LHCN-M2 (cell line): ENCODE measurements at regions not wholly inside any gene's neighbourhood (a gene's known extent, or its start where the extent isn't known, plus 50 kb on each side); places are given as distances from the start of the nearest gene placed in this dataset.

Experiments used
- DNase-seq: peaks from one replicate; pipeline ENCODE4 v3.0.0-alpha.2; 2012; ENCODE audit warnings: low read depth

DNA sequence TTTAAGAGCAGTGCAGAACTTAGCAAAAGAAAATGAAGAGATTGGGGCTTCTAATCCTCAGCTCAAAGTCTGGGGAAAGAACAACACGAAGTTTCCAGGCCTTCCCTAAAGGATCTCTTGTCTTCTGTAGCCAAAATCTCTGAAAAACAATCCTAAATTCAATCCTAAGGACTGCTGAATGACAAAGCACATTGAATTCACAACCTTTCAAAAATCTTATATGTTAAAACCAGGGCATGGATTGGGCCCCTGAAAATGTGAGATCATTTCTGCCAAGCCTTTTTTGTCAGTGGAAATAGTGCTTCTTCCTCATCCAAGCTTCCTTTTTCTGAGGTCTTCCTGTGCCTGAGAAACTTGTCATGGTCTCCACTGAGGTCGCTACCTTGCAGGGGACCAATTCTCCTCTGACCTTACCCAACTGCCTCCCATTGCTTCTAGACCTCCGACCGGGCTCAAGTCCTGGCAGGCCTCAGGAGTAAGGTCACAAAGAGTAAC, 126.2 kb upstream of the ARID1B start:
- no peak for DNase-seq

DNA sequence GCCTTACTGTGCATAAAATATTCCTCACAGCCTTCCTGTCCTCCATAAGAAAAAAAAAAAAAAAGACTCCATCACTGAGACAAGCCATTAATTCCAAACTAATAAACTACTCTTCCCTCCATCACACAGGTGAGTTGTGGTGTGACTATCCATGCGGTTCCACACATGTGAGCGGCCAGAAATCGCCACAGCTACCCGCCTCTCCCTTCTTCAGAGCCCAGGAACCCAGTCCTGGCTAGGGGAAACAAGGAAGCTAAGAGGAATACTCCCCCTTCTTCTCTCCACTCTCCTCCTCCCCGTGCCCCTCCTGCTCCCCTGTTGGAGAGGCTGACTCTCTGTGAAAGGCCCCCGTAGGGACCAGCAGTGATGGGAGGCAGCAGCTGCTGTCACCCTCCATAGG, 128.6 kb upstream of the ARID1B start:
- DNase-seq, result no peak

DNA sequence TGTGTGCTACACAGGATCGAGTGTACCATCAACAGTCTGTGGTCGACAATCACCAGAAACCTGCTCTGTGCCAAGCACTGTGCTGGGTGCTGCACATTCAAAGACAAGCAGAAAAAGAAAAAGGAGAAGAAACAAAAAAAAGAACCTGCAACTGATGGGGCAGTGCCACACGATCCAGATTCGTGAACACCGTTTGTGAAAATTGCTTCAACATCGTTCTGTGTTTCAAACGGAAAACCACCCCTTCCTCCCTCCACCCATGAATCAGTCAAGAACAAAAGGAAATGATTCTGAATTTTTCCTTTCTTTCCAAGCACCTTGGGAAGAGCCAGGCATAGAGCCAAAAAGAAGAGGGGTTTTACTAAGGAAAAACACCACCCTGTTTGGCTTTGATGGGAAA, 129.2 kb upstream of the ARID1B start:
- DNase-seq, result no peak

DNA sequence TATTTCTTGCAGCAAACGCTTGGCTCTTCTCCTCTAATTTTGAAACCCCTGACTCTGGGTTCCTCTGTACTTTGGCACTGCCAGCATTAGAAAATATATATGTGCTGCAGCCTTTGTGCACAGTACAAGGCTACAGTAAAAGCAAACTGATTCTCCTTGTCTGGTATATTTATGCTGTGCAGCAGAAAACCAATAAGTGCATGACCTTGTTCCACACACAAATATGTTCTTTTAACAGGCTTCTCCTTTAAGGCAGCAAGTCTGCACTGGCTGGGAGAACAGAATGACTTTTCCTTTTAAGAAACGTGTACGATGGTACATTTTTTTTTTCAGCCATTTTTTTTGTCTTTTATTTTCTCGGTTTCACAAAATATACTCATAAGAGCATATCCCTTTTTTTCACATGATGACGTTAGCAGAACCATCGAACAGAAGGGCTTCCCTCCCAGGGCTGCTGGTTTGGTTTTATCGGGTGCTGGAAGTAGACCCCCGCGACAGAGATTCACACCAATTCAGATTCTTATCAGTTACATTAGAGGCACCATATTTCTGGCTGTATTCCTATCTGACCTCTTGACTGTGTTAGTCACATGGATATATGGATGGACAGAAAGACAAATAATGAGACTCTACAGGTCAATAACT, 129.9 kb upstream of the ARID1B start:
- no peak for DNase-seq

DNA sequence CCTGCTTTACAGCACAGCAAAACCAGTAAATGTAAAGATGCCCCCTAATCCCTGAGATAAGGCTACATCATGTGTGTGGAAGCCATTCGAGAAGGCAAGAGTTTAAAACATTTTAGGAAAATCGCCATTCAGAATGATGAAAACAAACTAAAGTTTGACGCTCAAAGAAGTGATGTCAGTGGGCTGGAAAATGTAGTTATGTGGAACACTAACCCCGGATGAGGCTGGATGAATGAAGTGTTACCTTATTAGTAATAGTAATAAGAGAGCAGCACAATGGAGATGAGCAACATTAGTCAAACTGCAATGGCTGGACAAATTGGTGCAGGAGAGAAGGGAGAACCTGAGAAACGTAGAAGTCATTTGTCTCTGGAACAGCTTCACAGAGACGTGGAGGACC, 130.7 kb upstream of the ARID1B start:
- no peak for DNase-seq

DNA sequence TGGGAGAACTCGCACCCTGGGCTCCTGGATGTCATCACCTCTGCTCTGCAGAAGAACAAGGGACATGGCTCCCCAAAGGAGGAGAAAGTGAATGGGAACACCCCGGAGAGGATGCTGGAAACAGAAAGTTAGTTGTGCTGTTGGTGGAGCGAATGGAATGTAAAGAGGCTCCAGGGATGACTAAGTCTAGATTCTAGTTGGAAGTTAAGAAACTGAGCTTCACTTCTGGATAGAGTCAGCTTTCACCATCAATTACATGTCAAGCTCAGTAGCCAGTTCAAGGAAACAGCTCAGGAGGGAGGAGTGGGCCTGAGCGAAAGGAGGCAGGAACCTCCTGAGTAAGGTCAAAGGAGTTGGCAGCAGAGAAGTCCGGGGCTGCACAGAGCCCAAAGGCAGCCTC, 132.1 kb upstream of the ARID1B start:
- DNase-seq, result no peak

DNA sequence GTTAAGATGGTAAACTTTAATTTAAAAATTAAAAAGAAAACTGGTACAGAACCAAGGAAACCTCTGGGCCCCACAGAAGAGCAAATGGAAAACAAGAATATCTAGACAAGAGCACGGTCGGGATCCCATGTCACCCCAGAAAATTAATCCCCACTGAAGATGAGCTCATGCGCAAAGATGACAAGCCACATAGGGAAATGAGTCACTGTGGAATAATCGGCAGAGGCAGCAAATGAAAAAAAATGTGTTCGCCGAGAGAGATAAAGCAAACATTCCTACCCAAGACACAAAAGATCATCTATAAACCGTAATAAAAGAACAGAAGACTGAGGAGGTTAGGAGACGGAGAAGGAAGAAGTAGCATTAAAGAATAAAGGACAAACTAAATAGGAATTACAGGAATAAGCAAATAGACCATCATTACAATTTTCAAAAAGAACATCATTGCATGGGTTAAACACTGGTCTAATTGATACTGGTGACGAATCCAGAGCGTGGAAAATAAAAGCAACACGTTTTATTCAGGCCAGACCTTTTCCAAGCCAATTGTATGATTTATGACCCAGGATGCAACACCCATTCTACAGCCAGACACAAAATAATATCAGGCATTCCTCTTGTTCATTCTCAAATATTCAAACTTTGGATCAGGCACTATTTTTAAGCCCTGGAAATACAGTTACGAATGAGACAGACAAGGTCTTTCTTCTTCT, 138.0 kb upstream of the ARID1B start:
- DNase-seq, result no peak

DNA sequence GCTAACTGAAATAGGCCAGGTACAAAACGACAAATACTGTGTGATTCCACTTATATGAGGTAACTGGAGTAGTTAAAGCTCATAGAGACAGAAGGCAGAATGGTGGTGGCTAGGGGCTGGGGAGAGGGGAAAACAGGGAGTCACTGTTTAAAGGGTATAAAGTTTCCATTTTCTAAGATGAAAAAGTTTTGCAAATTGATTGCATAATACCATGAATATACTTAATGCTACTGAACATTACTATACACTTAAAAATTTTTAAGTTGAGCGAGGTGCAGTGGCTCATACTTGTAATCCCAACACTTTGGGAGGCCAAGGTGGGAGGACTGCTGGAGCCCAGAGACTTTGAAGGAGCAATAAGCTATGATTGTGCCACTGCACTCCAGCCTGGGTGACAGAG, 138.6 kb upstream of the ARID1B start:
- no peak for DNase-seq

DNA sequence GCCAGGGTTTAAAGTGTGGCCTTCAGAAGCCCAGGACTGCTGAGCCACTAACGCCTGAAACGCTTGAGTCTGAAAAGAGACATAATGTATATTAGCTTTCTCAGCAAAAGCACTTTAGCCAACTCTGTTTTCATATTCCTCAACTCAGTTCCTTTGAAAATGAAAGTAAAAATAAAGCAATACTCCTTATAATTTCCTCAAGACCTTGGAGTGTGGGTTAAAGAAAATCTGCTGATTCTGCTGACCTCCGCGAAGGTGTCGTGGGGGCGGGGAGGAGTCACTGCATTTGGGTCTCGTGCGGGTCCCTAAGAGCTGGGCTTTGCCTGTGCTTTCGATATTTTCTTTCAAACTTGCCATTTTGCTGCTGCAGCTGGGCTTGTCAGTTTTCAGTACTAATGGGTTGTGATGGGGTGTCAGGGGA, 142.2 kb upstream of the ARID1B start:
- DNase-seq, result no peak

DNA sequence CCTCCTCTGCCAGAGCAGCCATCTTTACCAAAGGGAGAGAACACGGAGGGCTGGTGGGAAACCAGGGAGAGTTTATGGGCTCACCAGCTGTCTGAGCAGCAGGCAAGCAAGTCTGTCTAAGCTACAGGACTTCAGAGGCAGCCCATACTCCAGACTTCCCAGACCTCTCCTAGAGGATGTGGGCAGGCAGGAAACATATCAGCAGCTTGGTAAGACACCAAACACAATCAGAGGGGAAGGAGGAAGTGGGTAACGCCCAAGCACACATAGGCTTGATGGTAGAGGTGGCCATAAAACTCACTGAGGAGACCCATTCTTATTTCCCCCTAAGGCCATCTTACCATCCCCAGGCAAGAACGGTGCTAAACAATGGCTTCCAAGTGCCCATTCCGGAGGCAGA, 143.1 kb upstream of the ARID1B start:
- DNase-seq, result no peak

DNA sequence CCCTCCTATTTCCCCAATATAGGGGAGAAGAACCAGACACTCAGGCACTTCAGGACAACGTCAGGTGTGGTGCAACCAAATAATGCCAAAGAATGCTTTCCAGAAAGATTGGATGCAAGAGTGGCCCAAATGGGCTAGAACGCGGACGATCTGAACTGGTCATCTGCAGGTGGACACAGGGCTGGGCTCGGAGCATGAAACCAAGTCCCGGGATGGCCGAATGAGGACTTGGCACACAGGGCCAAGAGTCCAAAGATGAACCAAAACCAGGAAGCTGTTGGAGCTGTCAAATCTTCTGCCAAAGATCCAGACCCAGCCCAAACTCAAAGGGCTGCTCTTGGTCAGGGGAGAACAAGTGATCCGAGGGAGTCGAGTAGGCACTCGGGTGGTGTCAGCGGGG, 143.9 kb upstream of the ARID1B start:
- no peak for DNase-seq

DNA sequence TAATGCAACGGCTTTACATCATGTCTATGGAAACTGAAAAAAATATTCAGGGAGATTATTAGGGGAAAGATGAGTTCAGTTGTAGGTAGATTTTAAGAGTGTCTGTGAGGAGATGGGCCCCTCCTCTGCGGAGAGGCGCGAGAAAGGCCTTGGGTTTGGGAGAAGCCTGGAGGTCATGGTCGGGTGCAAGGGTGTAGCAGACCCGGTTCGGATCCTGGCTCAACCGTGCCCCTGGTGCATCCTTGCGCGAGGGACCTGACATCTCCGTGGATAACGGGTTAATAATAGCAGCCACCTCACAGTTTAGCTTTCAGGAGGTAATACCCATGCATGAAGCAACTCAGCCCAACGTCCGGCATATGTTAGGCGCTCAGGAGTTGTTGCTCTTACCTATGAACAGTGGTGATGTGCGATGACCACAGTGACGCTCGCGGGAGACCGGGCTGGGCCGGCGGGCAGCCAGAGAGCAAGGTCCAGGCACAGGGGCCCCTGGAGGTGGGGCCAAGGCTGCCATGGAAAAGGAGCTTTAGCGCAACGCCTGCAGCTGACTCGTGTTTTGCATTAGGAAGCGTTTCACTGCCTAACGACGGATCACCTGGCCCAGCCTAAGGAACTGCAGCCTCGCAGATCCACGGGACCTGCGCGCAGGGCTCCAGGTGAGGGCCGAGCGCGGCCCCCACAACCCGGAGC, 146.4 kb upstream of the ARID1B start:
- no peak for DNase-seq

DNA sequence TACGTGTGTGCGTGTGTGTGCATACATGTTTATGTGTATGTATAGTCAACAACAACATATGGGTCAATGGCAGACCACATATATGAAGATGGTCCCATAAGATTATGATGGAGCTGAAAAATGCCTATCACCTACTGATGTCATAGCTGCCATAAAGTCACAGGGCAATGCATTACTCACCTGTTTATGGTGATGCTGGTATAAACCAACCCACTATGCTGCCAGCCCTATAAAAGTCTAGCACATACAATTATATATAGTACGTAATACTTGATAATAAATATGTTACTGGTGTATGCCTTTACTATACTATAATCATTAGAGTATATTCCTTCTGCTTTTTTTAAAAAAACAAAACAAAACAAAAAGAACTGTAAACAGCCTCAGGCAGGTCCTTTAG, 148.4 kb upstream of the ARID1B start:
- DNase-seq, result no peak

DNA sequence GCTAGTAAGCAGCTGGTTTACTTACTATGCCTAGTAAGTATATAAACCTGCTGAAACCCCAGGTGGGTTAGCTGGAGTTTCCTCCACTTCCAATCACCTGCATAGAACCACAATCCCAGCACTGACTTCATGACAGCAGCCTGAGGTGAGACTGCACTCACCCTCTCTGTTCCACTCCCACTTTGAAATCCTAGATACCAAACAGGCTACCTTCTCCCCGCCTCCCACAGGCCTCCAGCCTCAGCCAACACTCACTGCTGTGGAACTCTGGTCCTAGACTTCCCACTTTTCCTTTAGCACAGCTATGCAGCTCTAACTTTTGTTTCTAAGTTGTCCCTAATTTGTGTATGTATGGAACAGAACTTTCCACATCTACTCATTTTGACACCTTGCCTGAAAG, 149.7 kb upstream of the ARID1B start:
- no peak for DNase-seq

DNA sequence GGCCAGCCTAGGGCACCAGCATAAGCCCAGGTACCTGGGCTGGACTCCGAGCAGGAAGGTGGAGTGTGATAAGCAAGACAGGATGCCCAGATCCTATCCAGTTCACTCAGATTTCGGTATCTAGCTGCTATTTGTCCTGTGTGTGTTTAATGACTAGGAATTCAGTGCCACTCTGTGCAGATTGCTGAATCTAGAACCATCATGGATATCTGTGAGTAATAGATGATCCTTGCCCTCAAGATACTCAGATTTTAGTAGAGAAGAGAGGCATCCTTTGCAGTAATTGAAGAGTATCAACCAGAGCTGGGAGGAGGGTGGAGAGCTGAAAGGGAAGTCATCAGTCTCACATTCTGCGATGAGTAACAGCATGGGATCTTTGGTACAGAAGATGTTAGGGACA, 155.0 kb upstream of the ARID1B start:
- no peak for DNase-seq

DNA sequence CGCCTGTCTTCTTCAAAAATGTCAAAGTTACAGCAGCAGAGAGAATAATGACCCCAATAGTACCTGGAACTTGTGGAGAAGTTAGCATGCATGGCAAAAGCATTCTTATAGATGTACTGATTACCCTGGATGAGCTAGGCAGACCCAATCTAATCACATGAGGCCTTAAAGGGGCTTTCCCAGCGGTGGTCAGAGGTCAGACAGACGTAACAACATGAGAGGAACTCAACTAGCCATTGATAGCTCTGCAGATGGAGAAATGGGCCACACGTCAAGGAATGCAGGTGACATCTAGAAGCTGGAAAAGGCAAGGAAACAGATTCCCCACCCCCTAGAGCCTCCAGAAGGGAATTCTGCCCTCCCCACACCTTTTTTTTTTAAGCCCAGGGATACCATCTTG, 156.8 kb upstream of the ARID1B start:
- no peak for DNase-seq

DNA sequence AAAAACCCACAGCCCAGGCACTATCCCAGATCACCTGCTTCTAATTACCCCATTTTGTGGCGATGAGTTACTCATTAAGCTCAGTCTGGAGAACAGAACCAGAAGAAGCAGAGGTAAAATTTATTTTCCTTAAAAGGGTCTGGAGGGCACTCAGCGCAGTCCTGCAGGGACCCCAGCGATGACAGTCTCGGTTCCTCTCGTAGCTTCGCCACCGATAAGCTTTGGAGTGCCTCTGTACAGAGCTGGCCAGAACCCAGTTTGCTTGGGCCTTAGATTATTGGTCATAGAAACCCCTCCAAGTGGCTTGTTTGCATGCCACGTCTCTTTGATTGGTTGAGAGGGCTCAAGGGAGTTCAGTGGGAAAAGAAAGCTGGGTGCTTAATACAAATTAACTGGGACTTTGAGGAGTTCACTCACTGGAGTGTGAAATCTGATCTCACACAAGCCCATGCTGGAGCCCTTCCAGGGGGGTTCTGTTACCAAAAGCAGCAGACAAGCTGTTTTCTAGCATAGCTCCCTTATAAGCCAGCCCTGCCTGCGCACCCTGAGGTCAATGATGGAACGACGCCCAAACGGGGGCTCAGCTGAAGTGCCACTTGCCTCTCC, 158.5 kb upstream of the ARID1B start:
- no peak for DNase-seq

DNA sequence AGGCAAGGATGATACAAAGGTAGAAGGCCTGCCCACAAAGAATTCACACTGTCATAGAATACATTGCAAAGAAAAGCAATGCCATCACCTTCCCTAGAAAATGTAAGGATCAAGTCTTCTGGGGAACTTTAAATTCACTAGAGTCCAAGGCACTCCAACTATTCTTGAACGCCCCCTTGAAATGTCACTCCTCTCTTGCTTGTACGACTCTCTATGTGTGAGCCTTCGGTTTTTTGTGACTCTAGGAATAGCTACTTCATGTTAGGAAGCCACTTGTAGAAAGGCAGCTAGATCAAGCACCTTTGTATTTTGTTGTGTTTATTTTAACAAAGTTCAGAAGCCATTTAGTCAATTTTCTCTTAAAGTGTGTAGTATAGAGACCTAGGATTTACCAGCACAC, 159.2 kb upstream of the ARID1B start:
- no peak for DNase-seq

DNA sequence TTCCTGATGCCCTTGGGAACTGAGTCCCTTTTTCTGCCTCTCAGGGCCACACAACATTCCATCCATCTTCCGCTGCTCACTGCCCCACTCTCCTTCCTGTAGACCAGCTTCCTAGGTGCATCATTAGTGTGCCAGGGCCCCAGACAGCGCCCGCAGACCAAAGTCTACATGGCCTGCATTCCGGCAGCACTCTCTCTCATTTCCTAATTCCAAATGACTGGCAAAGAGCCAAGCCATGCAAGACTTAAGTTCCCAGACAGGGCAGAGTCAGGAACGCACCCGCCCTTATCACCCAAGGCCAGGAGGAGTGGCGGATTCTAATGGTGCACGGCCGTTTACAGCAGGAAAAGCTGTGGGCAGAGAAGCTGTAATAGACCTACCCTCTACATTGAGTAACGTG, 159.8 kb upstream of the ARID1B start:
- DNase-seq, result no peak

DNA sequence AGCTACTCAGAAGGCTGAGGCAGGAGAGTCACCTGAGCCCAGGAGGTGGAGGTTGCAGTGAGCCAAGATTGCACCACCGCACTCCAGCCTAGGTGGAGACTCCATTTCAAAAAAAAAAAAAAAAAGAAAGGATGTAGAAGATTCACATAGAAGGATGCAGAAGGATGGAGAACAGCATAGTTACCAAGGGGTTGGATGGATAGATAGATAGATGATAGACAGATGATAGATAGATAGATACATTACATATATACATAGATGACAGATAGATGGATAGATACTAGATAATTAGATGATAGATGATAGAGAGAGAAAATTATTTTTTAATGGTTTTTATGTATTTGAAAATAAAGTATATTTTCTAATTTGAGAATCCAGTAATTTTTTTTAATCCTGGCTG, 160.7 kb upstream of the ARID1B start:
- no peak for DNase-seq

DNA sequence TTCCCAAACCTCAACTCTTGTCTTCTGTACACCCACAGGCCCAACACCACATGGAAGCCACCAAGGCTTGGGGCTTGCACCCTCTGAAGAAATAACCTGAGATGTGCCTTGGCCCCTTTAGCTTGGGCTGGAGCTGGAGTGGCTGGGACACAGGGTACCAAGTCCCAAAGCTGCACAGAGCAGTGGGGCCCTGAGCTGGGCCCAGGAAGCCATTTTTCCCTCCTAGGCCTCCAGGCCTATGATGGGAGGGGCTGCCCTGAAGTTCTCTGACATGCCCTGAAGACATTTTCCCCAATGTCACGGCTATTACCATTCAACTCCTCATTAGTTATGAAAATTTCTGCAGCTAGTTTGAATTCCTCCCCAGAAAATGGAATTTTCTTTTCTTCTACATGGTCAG, 163.2 kb upstream of the ARID1B start:
- DNase-seq, result no peak

DNA sequence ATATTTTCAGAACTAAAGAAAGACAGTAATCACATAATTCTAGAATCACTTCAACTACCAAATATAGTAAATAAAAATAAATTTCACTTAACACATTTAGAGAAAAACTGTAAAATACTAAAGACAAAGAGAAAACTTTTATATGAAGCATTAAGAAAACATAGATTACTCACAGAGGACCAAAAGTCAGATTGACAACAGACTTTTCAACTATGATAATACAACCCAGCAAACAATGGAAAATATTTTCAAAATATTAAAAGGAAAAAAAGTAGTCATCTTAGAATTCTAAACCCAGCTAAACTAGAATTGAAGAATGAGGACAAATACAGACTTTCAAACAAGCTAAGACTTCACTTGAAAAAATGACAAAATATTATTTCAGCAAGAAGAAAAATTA, 164.8 kb upstream of the ARID1B start:
- no peak for DNase-seq

DNA sequence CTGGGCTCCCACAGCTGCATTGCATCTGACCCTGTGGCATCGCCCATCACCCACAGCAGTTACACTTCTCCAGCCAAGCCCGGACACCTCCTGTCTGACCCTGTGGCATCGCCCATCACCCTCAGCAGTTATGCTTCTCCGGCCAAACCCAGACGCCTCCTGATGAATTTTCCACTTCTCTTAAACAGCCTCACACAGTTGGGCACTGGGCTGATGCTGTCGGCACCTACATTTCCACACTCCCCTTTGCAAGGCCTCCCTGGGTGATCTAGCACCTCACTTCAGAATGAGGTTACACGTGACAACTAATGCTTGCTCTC, 175.2 kb upstream of the ARID1B start:
- no peak for DNase-seq
